GM12878 (cell line): ENCODE measurements at regions not wholly inside any gene's neighbourhood (a gene's known extent, or its start where the extent isn't known, plus 50 kb on each side); places are given as distances from the start of the nearest gene placed in this dataset.

ENCODE experiments used
- ATAC-seq: fragments of 200-7000 bp; cut with Tn5 transposase; 3 replicates; pipeline ENCODE4 v1.9.1; 2020; ENCODE audit warnings: mild to moderate bottlenecking, moderate library complexity
- BruUV-seq: library from RNA; stranded (reverse); fragments of 400-500 nt; replicated peaks from 2 replicates; lab custom pipeline; 2021; lab: Mats Ljungman, UMichigan
- CTCF ChIA-PET: fragments of 300-600 bp; sonication (Branson Sonifier 250); formaldehyde crosslinking; extraction: SDS; loops from one replicate; lab custom pipeline; 2021; ENCODE audit warnings: inconsistent platforms; lab: Yijun Ruan, JAX
- POLR2A ChIA-PET: fragments of 350-600 bp; formaldehyde crosslinking; extraction: SDS; loops from one replicate; lab custom pipeline; 2021; ENCODE audit warnings: inconsistent platforms; lab: Charles Lee
- RAD21 ChIA-PET: fragments of 300-600 bp; sonication (Branson Sonifier 250); formaldehyde crosslinking; loops from one replicate; lab custom pipeline; 2023; ENCODE audit warnings: antibody characterized with exemption; ENCODE audit not compliant: unreplicated experiment; lab: Charles Lee
- SMC1A ChIA-PET: fragments of 300-600 bp; sonication (Branson Sonifier 250); formaldehyde crosslinking; loops from one replicate; lab custom pipeline; 2023; ENCODE audit not compliant: unreplicated experiment, uncharacterized antibody; lab: Charles Lee
- DNase-seq: peaks from one replicate; pipeline ENCODE4 v3.0.0-alpha.2; 2011; ENCODE audit warnings: low read depth, low spot score
- FAIRE-seq: peaks from 3 replicates; lab custom pipeline; 2011; peaks lifted over from hg19 to GRCh38; lab: Jason Lieb, UNC
- H2AFZ ChIP-seq: 2 replicates; pipeline ENCODE4 v1.6.0; 2011; ENCODE audit warnings: low read depth, low read length, control low read depth; ENCODE audit not compliant: control insufficient read depth
- H3K27ac ChIP-seq: 2 replicates; pipeline ENCODE4 v1.5.1; 2011; ENCODE audit warnings: control low read depth; ENCODE audit not compliant: control insufficient read depth, insufficient read depth
- H3K27me3 ChIP-seq, 2 experiments: replicated peaks in 1 of 2; 2 replicates each; pipeline versions ENCODE4 v1.6.0 to v1.6.1; 2011; ENCODE audit warnings: low read length in 1 of 2; ENCODE audit not compliant: control insufficient read depth in 2 of 2, insufficient read depth in 2 of 2
- H3K36me3 ChIP-seq, 2 experiments: 2 replicates each; pipeline ENCODE4 v1.5.1; 2011; ENCODE audit warnings: low read length in 1 of 2; ENCODE audit not compliant: control insufficient read depth in 2 of 2, insufficient read depth in 2 of 2
- H3K4me1 ChIP-seq: 2 replicates; pipeline ENCODE4 v1.6.1; 2011; ENCODE audit warnings: mild to moderate bottlenecking, low read length, moderate library complexity, mixed read lengths; ENCODE audit not compliant: control insufficient read depth, insufficient read depth
- H3K4me2 ChIP-seq: 2 replicates; pipeline ENCODE4 v1.6.0; 2011; ENCODE audit warnings: control low read depth; ENCODE audit not compliant: control insufficient read depth, insufficient read depth
- H3K4me3 ChIP-seq: fragments of 200-600 bp; sonication (generic); 2 replicates; pipeline ENCODE4 v1.5.1; 2016
- H3K79me2 ChIP-seq: 2 replicates; pipeline ENCODE4 v1.6.0; 2011; ENCODE audit warnings: low read length; ENCODE audit not compliant: control insufficient read depth, insufficient read depth
- H3K9ac ChIP-seq: 2 replicates; pipeline ENCODE4 v1.8.0; 2011; ENCODE audit warnings: low read length, control low read depth, mixed read lengths; ENCODE audit not compliant: control insufficient read depth, insufficient read depth
- H3K9me3 ChIP-seq: replicated peaks from 3 replicates; pipeline ENCODE4 v1.5.1; 2011; ENCODE audit warnings: mild to moderate bottlenecking, low read length; ENCODE audit not compliant: control insufficient read depth, insufficient read depth
- H4K20me1 ChIP-seq: 2 replicates; pipeline ENCODE4 v1.6.0; 2011; ENCODE audit not compliant: control insufficient read depth, insufficient read depth
- ETV6 ChIP-seq, 2 experiments: fragments of 450-650 bp in 1 of 2; IDR thresholded peaks in 1 of 2; conservative IDR thresholded peaks in 1 of 2; 2 replicates each; pipeline ENCODE4 v1.6.1; 2014; ENCODE audit warnings: antibody characterized with exemption in 1 of 2, borderline replicate concordance in 1 of 2, low read depth in 1 of 2, mild to moderate bottlenecking in 1 of 2, moderate library complexity in 1 of 2
- PKNOX1 ChIP-seq: fragments of 450-650 bp; IDR thresholded peaks from 2 replicates; pipeline ENCODE4 v1.6.1; 2016; ENCODE audit warnings: mild to moderate bottlenecking
- RELA ChIP-seq: fragments of 450-650 bp; IDR thresholded peaks from 2 replicates; pipeline ENCODE4 v1.8.0; 2014; ENCODE audit warnings: borderline replicate concordance; ENCODE audit not compliant: partially characterized antibody
- SREBF2 ChIP-seq: IDR thresholded peaks from 2 replicates; pipeline ENCODE4 v1.6.1; 2012; ENCODE audit warnings: mild to moderate bottlenecking, low read length
- ZBED1 ChIP-seq: IDR thresholded peaks from 2 replicates; pipeline ENCODE4 v1.6.1; 2016; ENCODE audit warnings: borderline replicate concordance
- ZZZ3 ChIP-seq: IDR thresholded peaks from 2 replicates; pipeline ENCODE4 v1.6.1; 2011; ENCODE audit warnings: low read depth; ENCODE audit not compliant: control insufficient read depth, insufficient read length
- in situ Hi-C: fragments of 300-500 bp; cut with MboI; formaldehyde crosslinking; loops from 9 replicates; pipeline ENCODE4 v1.14.3; 2018; ENCODE audit warnings: mixed read lengths
- intact Hi-C: fragments of 100-400 bp; cut with micrococcal nuclease; formaldehyde crosslinking; loops from one replicate; pipeline ENCODE4 v1.14.2; 2022; ENCODE audit not compliant: unreplicated experiment
- TF ChIP-seq, protein P1 (sequence below): fragments of 450-650 bp; IDR thresholded peaks from 2 replicates; pipeline ENCODE4 v1.6.1; 2016; ENCODE audit warnings: mild to moderate bottlenecking, moderate library complexity, borderline replicate concordance

- FAIRE-seq (no peak), DNase-seq (no peak), ATAC-seq (no peak)
- no peak overlapping the region for H3K27ac ChIP-seq
- no peak overlapping the region for H3K4me2 ChIP-seq
- no peaks in the 10 kb centered on the region for H3K4me1 ChIP-seq
- no peak for TF ChIP-seq SREBF2
- TF ChIP-seq ZBED1: no peak
- TF ChIP-seq PKNOX1: no peak
- TF ChIP-seq ETV6 (conservative IDR thresholded peaks at IDR 0.05 in 1 of 2, IDR thresholded peaks at IDR 0.05 in 1 of 2; ENCODE audit: borderline replicate concordance in 1 of 2, low read depth in 1 of 2): no peak
- TF ChIP-seq, protein P1, sequence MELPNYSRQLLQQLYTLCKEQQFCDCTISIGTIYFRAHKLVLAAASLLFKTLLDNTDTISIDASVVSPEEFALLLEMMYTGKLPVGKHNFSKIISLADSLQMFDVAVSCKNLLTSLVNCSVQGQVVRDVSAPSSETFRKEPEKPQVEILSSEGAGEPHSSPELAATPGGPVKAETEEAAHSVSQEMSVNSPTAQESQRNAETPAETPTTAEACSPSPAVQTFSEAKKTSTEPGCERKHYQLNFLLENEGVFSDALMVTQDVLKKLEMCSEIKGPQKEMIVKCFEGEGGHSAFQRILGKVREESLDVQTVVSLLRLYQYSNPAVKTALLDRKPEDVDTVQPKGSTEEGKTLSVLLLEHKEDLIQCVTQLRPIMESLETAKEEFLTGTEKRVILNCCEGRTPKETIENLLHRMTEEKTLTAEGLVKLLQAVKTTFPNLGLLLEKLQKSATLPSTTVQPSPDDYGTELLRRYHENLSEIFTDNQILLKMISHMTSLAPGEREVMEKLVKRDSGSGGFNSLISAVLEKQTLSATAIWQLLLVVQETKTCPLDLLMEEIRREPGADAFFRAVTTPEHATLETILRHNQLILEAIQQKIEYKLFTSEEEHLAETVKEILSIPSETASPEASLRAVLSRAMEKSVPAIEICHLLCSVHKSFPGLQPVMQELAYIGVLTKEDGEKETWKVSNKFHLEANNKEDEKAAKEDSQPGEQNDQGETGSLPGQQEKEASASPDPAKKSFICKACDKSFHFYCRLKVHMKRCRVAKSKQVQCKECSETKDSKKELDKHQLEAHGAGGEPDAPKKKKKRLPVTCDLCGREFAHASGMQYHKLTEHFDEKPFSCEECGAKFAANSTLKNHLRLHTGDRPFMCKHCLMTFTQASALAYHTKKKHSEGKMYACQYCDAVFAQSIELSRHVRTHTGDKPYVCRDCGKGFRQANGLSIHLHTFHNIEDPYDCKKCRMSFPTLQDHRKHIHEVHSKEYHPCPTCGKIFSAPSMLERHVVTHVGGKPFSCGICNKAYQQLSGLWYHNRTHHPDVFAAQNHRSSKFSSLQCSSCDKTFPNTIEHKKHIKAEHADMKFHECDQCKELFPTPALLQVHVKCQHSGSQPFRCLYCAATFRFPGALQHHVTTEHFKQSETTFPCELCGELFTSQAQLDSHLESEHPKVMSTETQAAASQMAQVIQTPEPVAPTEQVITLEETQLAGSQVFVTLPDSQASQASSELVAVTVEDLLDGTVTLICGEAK: no peak
- no peak for TF ChIP-seq ZZZ3
- TF ChIP-seq RELA: no peak
- H4K20me1 ChIP-seq: no peaks in the 10 kb centered on the region
- in situ Hi-C loops (no loop called here), intact Hi-C loops (no loop called here)
- BruUV-seq: no TSS peak
- ChIA-PET RAD21 (no interaction called here), CTCF (no interaction called here), SMC1A (no interaction called here), POLR2A (no interaction called here)
- no peak overlapping the region for H3K9ac ChIP-seq
- no peaks in the 10 kb centered on the region for H3K9me3 ChIP-seq
- H3K36me3 ChIP-seq: no peaks in the 10 kb centered on the region
- no peaks in the 10 kb centered on the region for H3K27me3 ChIP-seq
- no peak overlapping the region for H3K4me3 ChIP-seq
- no peak overlapping the region for H2AFZ ChIP-seq
- no peaks in the 10 kb centered on the region for H3K79me2 ChIP-seq
Observed at GRCh38 chr18:67117804-67118203, 398.7 kb downstream of the DSEL start.
